ENCODE measurements at regions not wholly inside any gene's neighbourhood (a gene's known extent, or its start where the extent isn't known, plus 50 kb on each side); places are given as distances from the start of the nearest gene placed in this dataset.

GRCh38 chr17:34711646-34712045 is 132.3 kb downstream of the TMEM132E start:
- TF ChIP-seq POLR2A (IDR thresholded peaks at IDR 0.05) (no peak), CTCF (IDR thresholded peaks at IDR 0.05) (no peak), POLR2AphosphoS5 (IDR thresholded peaks at IDR 0.05) (no peak)

Measured in breast epithelium (tissue), 3 donors.